Hepatocyte (in vitro differentiated cells): ENCODE measurements at regions not wholly inside any gene's neighbourhood (a gene's known extent, or its start where the extent isn't known, plus 50 kb on each side); places are given as distances from the start of the nearest gene placed in this dataset.

Source experiments
- EZH2 ChIP-seq: fragments of 200-600 bp; sonication (generic); IDR thresholded peaks from 2 replicates; pipeline ENCODE4 v1.6.1; 2016; ENCODE audit warnings: antibody characterized with exemption, mild to moderate bottlenecking, borderline replicate concordance
- EZH2phosphoT487 ChIP-seq: fragments of 200-600 bp; sonication (generic); IDR thresholded peaks from one replicate; pipeline ENCODE4 v1.6.1; 2018; ENCODE audit warnings: antibody characterized with exemption, mild to moderate bottlenecking, low read depth, moderate library complexity; ENCODE audit not compliant: unreplicated experiment, severe bottlenecking
- TF ChIP-seq, protein P1 (sequence below): fragments of 200-600 bp; sonication (generic); IDR thresholded peaks from 2 replicates; pipeline ENCODE4 v1.5.1; 2016; ENCODE audit warnings: antibody characterized with exemption, mild to moderate bottlenecking; ENCODE audit not compliant: poor library complexity

DNA sequence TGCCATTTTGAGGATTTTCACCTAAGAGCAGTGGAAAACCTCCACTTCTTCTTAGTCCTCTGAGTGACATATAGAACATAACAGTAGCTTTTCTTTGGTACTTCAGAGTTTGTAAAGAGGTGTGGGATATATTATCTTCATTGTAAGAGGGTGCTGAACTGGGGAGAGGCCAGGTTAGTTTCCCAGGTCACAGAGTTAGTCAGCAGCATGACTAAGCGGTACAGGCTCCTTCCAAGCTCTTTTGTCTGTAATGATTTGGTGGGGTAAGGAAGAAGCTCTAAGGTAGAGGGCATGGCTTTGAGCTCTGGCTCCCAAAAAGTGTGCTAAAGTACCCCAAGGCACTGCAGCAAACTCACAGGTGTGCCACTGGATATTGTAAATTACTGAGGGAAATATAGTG is 325.0 kb upstream of the PLXNA2 start:
- no peak for TF ChIP-seq EZH2phosphoT487
- TF ChIP-seq, protein P1, sequence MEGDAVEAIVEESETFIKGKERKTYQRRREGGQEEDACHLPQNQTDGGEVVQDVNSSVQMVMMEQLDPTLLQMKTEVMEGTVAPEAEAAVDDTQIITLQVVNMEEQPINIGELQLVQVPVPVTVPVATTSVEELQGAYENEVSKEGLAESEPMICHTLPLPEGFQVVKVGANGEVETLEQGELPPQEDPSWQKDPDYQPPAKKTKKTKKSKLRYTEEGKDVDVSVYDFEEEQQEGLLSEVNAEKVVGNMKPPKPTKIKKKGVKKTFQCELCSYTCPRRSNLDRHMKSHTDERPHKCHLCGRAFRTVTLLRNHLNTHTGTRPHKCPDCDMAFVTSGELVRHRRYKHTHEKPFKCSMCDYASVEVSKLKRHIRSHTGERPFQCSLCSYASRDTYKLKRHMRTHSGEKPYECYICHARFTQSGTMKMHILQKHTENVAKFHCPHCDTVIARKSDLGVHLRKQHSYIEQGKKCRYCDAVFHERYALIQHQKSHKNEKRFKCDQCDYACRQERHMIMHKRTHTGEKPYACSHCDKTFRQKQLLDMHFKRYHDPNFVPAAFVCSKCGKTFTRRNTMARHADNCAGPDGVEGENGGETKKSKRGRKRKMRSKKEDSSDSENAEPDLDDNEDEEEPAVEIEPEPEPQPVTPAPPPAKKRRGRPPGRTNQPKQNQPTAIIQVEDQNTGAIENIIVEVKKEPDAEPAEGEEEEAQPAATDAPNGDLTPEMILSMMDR = no peak
- no peak for TF ChIP-seq EZH2
